ENCODE measurements at regions not wholly inside any gene's neighbourhood (a gene's known extent, or its start where the extent isn't known, plus 50 kb on each side); places are given as distances from the start of the nearest gene placed in this dataset.

DNA sequence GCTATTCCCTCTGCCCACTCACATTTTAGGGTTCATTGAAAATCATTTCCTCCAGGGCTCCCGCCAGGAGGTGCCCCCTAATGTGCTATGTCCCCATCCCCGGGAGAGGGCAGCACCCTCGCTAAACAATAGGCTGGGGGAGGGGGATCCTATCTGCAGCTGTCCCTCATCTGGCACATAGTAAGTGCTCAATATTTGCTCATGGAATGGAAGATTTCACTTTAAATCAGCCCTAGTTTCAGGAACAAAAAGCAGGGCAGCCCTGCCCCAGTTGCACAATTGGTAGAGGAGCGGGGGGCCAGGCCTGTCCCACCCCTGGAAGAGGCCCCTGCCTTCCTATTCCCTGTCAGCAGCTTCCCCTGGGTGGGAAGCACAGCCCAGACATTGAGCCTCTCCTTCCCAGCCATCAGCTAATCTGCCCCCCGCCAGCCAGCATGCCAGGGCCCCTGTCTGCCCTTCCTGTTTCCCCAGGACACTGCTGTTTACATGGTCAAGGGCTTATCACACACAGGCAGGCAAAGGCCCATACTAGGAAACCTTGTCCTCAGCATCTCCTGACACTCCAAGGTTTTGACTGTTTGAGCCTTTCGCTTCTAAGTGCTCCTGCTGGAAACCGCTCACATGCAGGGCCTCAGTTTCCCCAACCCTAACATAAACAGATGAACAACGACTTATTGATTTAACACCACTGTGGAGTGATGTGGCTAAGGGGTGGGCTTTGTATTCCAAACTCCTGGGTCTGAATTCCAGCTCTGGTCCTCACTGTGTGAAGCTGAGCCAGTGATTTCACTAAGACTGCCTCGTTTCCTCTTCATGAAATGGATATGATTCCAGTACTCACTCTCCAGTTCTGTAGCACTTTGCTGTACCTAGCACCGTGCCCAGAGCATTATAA, 130.7 kb upstream of the ZMIZ1 start:
- TF ChIP-seq POLR2AphosphoS5 (IDR thresholded peaks at IDR 0.05; ENCODE audit: low read depth, low read length) (no peak), TAF1 (IDR thresholded peaks at IDR 0.05; ENCODE audit: borderline replicate concordance, insufficient read depth, low read length) (no peak), FOXP2 (optimal IDR thresholded peaks at IDR 0.05; ENCODE audit: borderline replicate concordance, extremely low read depth, extremely low read length, insufficient read depth) (no peak), SIN3A (IDR thresholded peaks at IDR 0.05; ENCODE audit: borderline replicate concordance, insufficient read depth, low read length) (no peak)
- TF ChIP-seq, protein P1, sequence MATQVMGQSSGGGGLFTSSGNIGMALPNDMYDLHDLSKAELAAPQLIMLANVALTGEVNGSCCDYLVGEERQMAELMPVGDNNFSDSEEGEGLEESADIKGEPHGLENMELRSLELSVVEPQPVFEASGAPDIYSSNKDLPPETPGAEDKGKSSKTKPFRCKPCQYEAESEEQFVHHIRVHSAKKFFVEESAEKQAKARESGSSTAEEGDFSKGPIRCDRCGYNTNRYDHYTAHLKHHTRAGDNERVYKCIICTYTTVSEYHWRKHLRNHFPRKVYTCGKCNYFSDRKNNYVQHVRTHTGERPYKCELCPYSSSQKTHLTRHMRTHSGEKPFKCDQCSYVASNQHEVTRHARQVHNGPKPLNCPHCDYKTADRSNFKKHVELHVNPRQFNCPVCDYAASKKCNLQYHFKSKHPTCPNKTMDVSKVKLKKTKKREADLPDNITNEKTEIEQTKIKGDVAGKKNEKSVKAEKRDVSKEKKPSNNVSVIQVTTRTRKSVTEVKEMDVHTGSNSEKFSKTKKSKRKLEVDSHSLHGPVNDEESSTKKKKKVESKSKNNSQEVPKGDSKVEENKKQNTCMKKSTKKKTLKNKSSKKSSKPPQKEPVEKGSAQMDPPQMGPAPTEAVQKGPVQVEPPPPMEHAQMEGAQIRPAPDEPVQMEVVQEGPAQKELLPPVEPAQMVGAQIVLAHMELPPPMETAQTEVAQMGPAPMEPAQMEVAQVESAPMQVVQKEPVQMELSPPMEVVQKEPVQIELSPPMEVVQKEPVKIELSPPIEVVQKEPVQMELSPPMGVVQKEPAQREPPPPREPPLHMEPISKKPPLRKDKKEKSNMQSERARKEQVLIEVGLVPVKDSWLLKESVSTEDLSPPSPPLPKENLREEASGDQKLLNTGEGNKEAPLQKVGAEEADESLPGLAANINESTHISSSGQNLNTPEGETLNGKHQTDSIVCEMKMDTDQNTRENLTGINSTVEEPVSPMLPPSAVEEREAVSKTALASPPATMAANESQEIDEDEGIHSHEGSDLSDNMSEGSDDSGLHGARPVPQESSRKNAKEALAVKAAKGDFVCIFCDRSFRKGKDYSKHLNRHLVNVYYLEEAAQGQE (IDR thresholded peaks at IDR 0.05; ENCODE audit: insufficient read depth in 1 of 2, low read depth in 2 of 2, low read length in 2 of 2) = no peak

DNA sequence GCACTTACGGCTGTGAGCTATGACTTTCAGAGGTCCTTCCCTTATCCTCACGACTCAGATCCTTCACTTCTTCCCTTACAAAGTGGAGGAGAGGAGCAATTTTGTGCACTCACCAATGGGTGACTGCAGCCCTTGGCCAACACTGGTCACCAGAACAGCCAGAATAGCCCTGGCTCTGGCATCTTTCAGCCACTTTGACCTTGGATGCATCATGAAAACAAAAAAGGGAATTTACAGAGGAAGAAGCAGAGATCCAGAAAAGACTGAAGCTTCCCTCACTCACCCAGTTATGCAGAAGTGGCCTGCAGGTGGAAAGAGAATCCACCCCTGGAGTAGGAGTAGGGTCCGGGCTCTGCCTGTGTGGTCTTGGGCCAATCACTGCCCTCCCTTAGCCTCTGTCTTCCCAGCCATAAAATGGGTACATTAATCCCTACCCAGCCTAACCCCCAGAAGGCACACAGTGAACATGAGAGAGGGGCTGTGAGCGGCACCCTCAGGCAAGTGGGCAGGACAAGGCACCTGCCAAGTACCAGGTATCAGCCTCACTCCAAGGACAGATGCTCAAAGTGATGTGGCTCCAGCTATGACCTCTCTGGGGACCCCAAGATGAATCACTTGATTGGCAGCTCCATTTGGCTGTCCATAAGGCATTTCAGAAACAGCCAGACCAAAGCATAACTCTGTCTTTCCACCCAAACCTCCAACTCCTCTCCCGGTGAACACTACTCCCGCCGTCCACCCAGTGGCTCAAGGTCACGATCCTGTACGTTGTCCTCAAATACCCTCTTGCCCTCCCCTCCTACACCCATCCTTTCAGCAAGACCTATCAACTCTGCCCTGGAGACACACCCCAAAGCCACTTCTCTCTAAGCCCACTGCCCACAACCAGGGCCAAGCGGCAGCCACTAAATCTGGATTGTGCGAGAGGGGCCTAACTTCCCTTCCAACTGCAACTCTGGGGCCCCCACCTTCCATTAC, 129.8 kb upstream of the ZMIZ1 start:
- TF ChIP-seq, protein P1 (IDR thresholded peaks at IDR 0.05; ENCODE audit: insufficient read depth in 1 of 2, low read depth in 2 of 2, low read length in 2 of 2) = no peak
- TF ChIP-seq TAF1 (IDR thresholded peaks at IDR 0.05; ENCODE audit: borderline replicate concordance, insufficient read depth, low read length) = no peak
- no peak for TF ChIP-seq SIN3A (IDR thresholded peaks at IDR 0.05; ENCODE audit: borderline replicate concordance, insufficient read depth, low read length)
- TF ChIP-seq POLR2AphosphoS5 (IDR thresholded peaks at IDR 0.05; ENCODE audit: low read depth, low read length) = no peak
- no peak for TF ChIP-seq FOXP2 (optimal IDR thresholded peaks at IDR 0.05; ENCODE audit: borderline replicate concordance, extremely low read depth, extremely low read length, insufficient read depth)

DNA sequence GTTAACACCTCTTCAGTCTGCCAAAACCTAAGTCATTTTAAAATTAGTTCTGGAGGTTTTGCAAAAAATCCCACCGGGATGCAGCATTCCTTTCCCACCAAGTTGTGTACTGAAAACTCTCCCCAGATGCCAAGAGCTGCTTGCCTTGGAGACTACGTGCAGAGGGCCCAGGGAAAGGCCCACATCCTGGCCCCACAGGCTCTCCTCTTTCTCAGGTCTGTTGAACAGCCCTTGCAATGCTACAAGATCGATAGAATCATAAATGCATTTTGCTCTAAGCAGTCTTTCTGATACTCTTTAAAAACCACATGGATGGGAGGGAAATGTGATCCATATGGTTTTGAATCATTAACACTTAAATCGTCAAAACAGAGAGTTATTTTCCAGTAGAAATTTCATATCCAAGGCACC, 126.7 kb upstream of the ZMIZ1 start:
- TF ChIP-seq TAF1 (IDR thresholded peaks at IDR 0.05; ENCODE audit: borderline replicate concordance, insufficient read depth, low read length) = no peak
- TF ChIP-seq POLR2AphosphoS5 (IDR thresholded peaks at IDR 0.05; ENCODE audit: low read depth, low read length) = no peak
- no peak for TF ChIP-seq FOXP2 (optimal IDR thresholded peaks at IDR 0.05; ENCODE audit: borderline replicate concordance, extremely low read depth, extremely low read length, insufficient read depth)
- TF ChIP-seq, protein P1 (IDR thresholded peaks at IDR 0.05; ENCODE audit: insufficient read depth in 1 of 2, low read depth in 2 of 2, low read length in 2 of 2) = no peak
- TF ChIP-seq SIN3A (IDR thresholded peaks at IDR 0.05; ENCODE audit: borderline replicate concordance, insufficient read depth, low read length) = no peak

DNA sequence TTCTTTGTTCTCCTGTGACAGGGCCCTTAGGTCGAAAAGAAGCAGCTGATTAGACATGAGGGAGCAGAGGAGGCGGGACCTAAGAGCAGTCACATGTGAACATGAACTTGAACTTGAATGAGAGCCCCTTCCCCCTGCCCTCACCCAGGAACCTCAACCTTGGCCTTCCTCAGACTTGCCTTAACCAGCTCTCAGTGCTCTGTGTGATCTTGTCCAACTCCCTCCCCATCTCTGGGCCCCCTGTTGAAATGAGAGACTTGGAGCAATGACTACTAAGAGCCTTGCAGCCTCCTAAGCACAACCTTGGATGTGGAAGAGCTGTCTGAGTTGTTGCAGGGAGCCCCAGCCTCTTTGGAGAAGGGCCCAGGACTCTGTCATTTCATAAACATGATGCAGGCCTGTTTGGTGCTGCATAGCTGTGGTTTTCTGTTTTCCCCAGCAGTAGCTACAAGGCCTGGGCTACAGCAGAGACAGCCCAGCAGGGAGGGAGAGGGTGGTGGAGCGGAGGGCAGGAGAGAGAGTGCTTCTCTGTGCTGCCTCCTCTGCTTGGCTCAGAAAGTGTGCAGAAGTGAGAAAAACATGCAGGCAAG, 123.9 kb upstream of the ZMIZ1 start:
- TF ChIP-seq TAF1 (IDR thresholded peaks at IDR 0.05; ENCODE audit: borderline replicate concordance, insufficient read depth, low read length) (no peak), SIN3A (IDR thresholded peaks at IDR 0.05; ENCODE audit: borderline replicate concordance, insufficient read depth, low read length) (no peak), FOXP2 (optimal IDR thresholded peaks at IDR 0.05; ENCODE audit: borderline replicate concordance, extremely low read depth, extremely low read length, insufficient read depth) (no peak), POLR2AphosphoS5 (IDR thresholded peaks at IDR 0.05; ENCODE audit: low read depth, low read length) (no peak)
- TF ChIP-seq, protein P1 (IDR thresholded peaks at IDR 0.05; ENCODE audit: insufficient read depth in 1 of 2, low read depth in 2 of 2, low read length in 2 of 2) = no peak
